ENCODE measurements at regions not wholly inside any gene's neighbourhood (a gene's known extent, or its start where the extent isn't known, plus 50 kb on each side); places are given as distances from the start of the nearest gene placed in this dataset.

DNA sequence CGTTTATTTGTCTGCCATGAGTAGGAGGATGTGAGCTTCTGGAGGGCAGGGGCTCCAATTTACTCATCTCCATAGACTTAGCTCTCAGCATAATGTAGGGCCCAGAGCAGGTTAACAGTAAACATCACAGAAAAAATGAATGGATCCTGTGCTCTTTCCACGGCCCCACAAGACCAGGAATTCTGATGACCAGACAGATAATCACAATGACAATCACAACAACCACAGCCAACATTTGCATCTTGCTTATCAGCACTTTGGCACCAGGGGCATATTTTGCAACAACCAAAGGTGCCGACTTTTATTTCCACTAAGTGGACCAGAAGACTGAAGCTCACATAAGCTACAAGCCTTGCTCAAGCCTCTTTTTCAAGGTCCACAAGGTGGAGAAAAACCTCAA lies 68.9 kb upstream of the ANKRD34C start (continued):
- TF ChIP-seq, protein P1, sequence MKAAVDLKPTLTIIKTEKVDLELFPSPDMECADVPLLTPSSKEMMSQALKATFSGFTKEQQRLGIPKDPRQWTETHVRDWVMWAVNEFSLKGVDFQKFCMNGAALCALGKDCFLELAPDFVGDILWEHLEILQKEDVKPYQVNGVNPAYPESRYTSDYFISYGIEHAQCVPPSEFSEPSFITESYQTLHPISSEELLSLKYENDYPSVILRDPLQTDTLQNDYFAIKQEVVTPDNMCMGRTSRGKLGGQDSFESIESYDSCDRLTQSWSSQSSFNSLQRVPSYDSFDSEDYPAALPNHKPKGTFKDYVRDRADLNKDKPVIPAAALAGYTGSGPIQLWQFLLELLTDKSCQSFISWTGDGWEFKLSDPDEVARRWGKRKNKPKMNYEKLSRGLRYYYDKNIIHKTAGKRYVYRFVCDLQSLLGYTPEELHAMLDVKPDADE (IDR thresholded peaks at IDR 0.05) = no peak
- TF ChIP-seq, protein P2, sequence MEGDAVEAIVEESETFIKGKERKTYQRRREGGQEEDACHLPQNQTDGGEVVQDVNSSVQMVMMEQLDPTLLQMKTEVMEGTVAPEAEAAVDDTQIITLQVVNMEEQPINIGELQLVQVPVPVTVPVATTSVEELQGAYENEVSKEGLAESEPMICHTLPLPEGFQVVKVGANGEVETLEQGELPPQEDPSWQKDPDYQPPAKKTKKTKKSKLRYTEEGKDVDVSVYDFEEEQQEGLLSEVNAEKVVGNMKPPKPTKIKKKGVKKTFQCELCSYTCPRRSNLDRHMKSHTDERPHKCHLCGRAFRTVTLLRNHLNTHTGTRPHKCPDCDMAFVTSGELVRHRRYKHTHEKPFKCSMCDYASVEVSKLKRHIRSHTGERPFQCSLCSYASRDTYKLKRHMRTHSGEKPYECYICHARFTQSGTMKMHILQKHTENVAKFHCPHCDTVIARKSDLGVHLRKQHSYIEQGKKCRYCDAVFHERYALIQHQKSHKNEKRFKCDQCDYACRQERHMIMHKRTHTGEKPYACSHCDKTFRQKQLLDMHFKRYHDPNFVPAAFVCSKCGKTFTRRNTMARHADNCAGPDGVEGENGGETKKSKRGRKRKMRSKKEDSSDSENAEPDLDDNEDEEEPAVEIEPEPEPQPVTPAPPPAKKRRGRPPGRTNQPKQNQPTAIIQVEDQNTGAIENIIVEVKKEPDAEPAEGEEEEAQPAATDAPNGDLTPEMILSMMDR (conservative IDR thresholded peaks at IDR 0.05; ENCODE audit: low read depth in 2 of 2) = no peak
- TF ChIP-seq ZNF114 (CRISPR knock-in tag; IDR thresholded peaks at IDR 0.05) (no peak), POLR2AphosphoS5 (IDR thresholded peaks at IDR 0.05; ENCODE audit: low read depth) (no peak), CREB1 (CRISPR knock-in tag; IDR thresholded peaks at IDR 0.05; ENCODE audit: low read depth) (no peak)

DNA sequence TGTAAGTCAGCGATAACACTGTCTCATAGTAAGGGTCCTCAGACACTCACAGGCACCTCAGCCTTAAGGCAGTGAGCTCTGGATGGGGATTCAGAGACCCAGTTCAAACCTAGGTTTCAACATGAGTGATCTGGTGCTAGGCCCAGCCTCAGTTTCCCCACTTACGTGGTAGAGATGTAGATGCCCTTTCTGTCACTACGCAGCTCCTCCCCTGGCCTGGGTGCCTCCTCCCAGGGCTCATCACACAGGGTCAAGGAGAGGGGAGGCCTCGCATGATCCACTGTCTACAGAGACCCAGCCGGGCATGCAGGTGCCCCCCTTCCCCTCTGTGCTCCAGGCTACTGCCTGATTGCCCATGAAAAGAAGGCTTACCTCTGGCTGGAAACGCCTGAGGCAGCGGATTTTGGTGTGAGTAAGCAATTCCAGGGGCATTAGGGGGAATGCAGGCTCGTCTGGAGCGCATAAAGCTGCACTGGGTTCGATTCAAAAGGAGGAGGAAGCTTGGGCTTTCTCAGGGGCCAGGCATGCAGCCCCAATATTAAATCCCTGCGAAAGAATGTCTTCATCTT lies 69.8 kb upstream of the ANKRD34C start:
- no peaks in the 10 kb centered on the region; the same call in 1 of the 2 replicates for H3K9me2 ChIP-seq (ENCODE audit: insufficient read depth)
- Mint-ChIP-seq H3K4me3 (no peak overlapping the region), H3K4me1 (peaks cover 26% of the 10 kb centered on the region), H3K27me3 (ENCODE audit: insufficient read depth, low read depth, poor library complexity) (peaks cover 8% of the 10 kb centered on the region), H3K36me3 (ENCODE audit: low read depth) (no peaks in the 10 kb centered on the region), H3K27ac (peak overlapping the region; percentile 48; the same call in 1 of the 2 replicates), H3K9me3 (no peaks in the 10 kb centered on the region; the same call in 2 of the 3 replicates)
- DNase-seq (ENCODE audit: low spot score) (peak; percentile 45), ATAC-seq (peak; percentile 45)
- peak overlapping the region; percentile 95; the same call in 1 of the 2 replicates for H2AFZ ChIP-seq
- H3K4me3 ChIP-seq = no peak overlapping the region
- H3K79me2 ChIP-seq (replicated peaks; ENCODE audit: insufficient read depth) = no peaks in the 10 kb centered on the region
- TF ChIP-seq EZH2 (IDR thresholded peaks at IDR 0.05; ENCODE audit: low read depth, unreplicated experiment) (no peak), ZNF331 (CRISPR knock-in tag; IDR thresholded peaks at IDR 0.05; ENCODE audit: low read depth) (no peak), POLR2AphosphoS5 (IDR thresholded peaks at IDR 0.05; ENCODE audit: low read depth) (no peak), NANOG (IDR thresholded peaks at IDR 0.05; ENCODE audit: borderline replicate concordance) (no peak), ZNF114 (CRISPR knock-in tag; IDR thresholded peaks at IDR 0.05) (no peak), STAT1 (IDR thresholded peaks at IDR 0.05; ENCODE audit: unreplicated experiment) (no peak), JUNB (IDR thresholded peaks at IDR 0.05; ENCODE audit: unreplicated experiment) (no peak), EZH2phosphoT487 (IDR thresholded peaks at IDR 0.05; ENCODE audit: unreplicated experiment) (no peak), CREB1 (CRISPR knock-in tag; IDR thresholded peaks at IDR 0.05; ENCODE audit: low read depth) (no peak)
- TF ChIP-seq, protein P1 (IDR thresholded peaks at IDR 0.05) = no peak
- TF ChIP-seq, protein P3, sequence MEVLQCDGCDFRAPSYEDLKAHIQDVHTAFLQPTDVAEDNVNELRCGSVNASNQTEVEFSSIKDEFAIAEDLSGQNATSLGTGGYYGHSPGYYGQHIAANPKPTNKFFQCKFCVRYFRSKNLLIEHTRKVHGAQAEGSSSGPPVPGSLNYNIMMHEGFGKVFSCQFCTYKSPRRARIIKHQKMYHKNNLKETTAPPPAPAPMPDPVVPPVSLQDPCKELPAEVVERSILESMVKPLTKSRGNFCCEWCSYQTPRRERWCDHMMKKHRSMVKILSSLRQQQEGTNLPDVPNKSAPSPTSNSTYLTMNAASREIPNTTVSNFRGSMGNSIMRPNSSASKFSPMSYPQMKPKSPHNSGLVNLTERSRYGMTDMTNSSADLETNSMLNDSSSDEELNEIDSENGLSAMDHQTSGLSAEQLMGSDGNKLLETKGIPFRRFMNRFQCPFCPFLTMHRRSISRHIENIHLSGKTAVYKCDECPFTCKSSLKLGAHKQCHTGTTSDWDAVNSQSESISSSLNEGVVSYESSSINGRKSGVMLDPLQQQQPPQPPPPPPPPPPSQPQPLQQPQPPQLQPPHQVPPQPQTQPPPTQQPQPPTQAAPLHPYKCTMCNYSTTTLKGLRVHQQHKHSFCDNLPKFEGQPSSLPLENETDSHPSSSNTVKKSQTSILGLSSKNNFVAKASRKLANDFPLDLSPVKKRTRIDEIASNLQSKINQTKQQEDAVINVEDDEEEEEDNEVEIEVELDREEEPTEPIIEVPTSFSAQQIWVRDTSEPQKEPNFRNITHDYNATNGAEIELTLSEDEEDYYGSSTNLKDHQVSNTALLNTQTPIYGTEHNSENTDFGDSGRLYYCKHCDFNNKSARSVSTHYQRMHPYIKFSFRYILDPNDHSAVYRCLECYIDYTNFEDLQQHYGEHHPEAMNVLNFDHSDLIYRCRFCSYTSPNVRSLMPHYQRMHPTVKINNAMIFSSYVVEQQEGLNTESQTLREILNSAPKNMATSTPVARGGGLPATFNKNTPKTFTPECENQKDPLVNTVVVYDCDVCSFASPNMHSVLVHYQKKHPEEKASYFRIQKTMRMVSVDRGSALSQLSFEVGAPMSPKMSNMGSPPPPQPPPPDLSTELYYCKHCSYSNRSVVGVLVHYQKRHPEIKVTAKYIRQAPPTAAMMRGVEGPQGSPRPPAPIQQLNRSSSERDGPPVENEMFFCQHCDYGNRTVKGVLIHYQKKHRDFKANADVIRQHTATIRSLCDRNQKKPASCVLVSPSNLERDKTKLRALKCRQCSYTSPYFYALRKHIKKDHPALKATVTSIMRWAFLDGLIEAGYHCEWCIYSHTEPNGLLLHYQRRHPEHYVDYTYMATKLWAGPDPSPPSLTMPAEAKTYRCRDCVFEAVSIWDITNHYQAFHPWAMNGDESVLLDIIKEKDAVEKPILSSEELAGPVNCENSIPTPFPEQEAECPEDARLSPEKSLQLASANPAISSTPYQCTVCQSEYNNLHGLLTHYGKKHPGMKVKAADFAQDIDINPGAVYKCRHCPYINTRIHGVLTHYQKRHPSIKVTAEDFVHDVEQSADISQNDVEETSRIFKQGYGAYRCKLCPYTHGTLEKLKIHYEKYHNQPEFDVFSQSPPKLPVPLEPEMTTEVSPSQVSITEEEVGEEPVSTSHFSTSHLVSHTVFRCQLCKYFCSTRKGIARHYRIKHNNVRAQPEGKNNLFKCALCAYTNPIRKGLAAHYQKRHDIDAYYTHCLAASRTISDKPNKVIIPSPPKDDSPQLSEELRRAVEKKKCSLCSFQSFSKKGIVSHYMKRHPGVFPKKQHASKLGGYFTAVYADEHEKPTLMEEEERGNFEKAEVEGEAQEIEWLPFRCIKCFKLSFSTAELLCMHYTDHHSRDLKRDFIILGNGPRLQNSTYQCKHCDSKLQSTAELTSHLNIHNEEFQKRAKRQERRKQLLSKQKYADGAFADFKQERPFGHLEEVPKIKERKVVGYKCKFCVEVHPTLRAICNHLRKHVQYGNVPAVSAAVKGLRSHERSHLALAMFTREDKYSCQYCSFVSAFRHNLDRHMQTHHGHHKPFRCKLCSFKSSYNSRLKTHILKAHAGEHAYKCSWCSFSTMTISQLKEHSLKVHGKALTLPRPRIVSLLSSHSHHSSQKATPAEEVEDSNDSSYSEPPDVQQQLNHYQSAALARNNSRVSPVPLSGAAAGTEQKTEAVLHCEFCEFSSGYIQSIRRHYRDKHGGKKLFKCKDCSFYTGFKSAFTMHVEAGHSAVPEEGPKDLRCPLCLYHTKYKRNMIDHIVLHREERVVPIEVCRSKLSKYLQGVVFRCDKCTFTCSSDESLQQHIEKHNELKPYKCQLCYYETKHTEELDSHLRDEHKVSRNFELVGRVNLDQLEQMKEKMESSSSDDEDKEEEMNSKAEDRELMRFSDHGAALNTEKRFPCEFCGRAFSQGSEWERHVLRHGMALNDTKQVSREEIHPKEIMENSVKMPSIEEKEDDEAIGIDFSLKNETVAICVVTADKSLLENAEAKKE (CRISPR knock-in tag; IDR thresholded peaks at IDR 0.05) = no peak
- no peaks in the 10 kb centered on the region for H3K27me3 ChIP-seq (ENCODE audit: insufficient read depth)
- H3K4me1 ChIP-seq (ENCODE audit: insufficient read depth) = peaks cover 19% of the 10 kb centered on the region; the same call in 1 of the 2 replicates
- H3K36me3 ChIP-seq (ENCODE audit: insufficient read depth) = no peaks in the 10 kb centered on the region
- no peak overlapping the region for H3K27ac ChIP-seq (ENCODE audit: low read depth)
- H3K4me2 ChIP-seq = no peak overlapping the region
- no peaks in the 10 kb centered on the region for H3F3A ChIP-seq (replicated peaks; ENCODE audit: low read depth)
- H4K20me1 ChIP-seq (replicated peaks; ENCODE audit: insufficient read depth) = no peaks in the 10 kb centered on the region
